ENCODE measurements at regions not wholly inside any gene's neighbourhood (a gene's known extent, or its start where the extent isn't known, plus 50 kb on each side); places are given as distances from the start of the nearest gene placed in this dataset.

GRCh38 chrX:69321006-69321655 is 155.9 kb upstream of the PJA1 start:
- intact Hi-C loops (cut with DNase I), result no loop called here
- Histone ChIP-seq H3K4me1 (peaks cover 0 to 16% (median 0%) of the 10 kb centered on the region in 3 donors), H3K27ac (no peak overlapping the region), H3K27me3 (no peaks in the 10 kb centered on the region), H3K4me3 (no peak overlapping the region), H3K36me3 (no peaks in the 10 kb centered on the region), H3K9me3 (no peaks in the 10 kb centered on the region)
- 67 to 86% methylated on average over 3 to 5 of the region's 5 CpGs for WGBS, 2 donors
- TF ChIP-seq CTCF (IDR thresholded peaks at IDR 0.05), result no peak
- no peak for TF ChIP-seq POLR2A (IDR thresholded peaks at IDR 0.05)
- DNase-seq, result no peak

- Histone ChIP-seq H3K27me3 (no peaks in the 10 kb centered on the region), H3K4me1 (peaks cover 0 to 16% (median 0%) of the 10 kb centered on the region in 3 donors), H3K4me3 (no peak overlapping the region), H3K36me3 (no peaks in the 10 kb centered on the region), H3K27ac (no peak overlapping the region), H3K9me3 (no peaks in the 10 kb centered on the region)
- 43 to 100% methylated on average over 1 of the region's 1 CpG for WGBS, 2 donors
- no peak for DNase-seq
- intact Hi-C loops (cut with DNase I), result no loop called here
- no peak for TF ChIP-seq POLR2A (IDR thresholded peaks at IDR 0.05)
- no peak for TF ChIP-seq CTCF (IDR thresholded peaks at IDR 0.05)
Measured at GRCh38 chrX:69320116-69320515, 154.9 kb upstream of the PJA1 start.

GRCh38 chrX:69319376-69319775 is 154.1 kb upstream of the PJA1 start:
- Histone ChIP-seq H3K4me3 (no peak overlapping the region), H3K36me3 (no peaks in the 10 kb centered on the region), H3K27me3 (no peaks in the 10 kb centered on the region), H3K27ac (no peak overlapping the region), H3K9me3 (no peaks in the 10 kb centered on the region), H3K4me1 (peaks cover 0 to 16% (median 0%) of the 10 kb centered on the region in 3 donors)
- no peak for TF ChIP-seq POLR2A (IDR thresholded peaks at IDR 0.05)
- no peak for TF ChIP-seq CTCF (IDR thresholded peaks at IDR 0.05)
- intact Hi-C loops (cut with DNase I), result no loop called here
- WGBS, 2 donors, result 65 to 66% methylated on average over 6 to 7 of the region's 7 CpGs
- DNase-seq, result no peak

GRCh38 chrX:69318651-69319340 is 153.5 kb upstream of the PJA1 start:
- H3K9me3 ChIP-seq, result no peaks in the 10 kb centered on the region
- WGBS, 2 donors, result 88 to 91% methylated on average over 1 to 5 of the region's 5 CpGs

More at GRCh38 chrX:69318651-69319340, 153.5 kb upstream of the PJA1 start:
- Histone ChIP-seq H3K4me1 (peaks cover 0 to 16% (median 0%) of the 10 kb centered on the region in 3 donors), H3K4me3 (no peak overlapping the region), H3K36me3 (no peaks in the 10 kb centered on the region), H3K27me3 (no peaks in the 10 kb centered on the region), H3K27ac (no peak overlapping the region)
- no peak for DNase-seq
- intact Hi-C loops (cut with DNase I), result no loop called here
- TF ChIP-seq CTCF (IDR thresholded peaks at IDR 0.05) (no peak), POLR2A (IDR thresholded peaks at IDR 0.05) (no peak)
